GM21423 (cell line): ENCODE measurements at regions not wholly inside any gene's neighbourhood (a gene's known extent, or its start where the extent isn't known, plus 50 kb on each side); places are given as distances from the start of the nearest gene placed in this dataset.

Experiments
- ATAC-seq: cut with Tn5 transposase; IDR thresholded peaks from one replicate; pipeline ENCODE4 v1.9.1; 2021; ENCODE audit warnings: mild to moderate bottlenecking, moderate library complexity; ENCODE audit not compliant: unreplicated experiment

DNA sequence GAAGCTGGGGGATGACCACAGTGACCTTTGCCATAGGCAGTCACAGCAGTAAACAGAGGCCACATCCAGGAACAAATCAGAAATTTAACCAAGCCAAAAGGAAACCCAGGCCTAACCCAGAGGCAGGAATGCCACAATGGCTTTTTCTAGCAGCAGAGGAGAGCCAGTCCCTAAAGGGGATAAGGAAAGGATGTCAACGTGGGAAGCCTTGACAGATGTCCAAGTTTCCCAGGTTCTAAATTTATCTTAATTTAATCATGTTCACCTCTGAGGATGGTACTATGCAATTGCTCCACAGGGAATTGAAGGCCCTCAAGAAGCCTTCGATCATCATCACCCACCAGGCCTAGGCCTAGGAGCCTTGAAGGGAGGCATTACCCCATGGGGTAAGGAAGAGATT, 374.7 kb downstream of the TNS1 start:
- ATAC-seq, result no peak

DNA sequence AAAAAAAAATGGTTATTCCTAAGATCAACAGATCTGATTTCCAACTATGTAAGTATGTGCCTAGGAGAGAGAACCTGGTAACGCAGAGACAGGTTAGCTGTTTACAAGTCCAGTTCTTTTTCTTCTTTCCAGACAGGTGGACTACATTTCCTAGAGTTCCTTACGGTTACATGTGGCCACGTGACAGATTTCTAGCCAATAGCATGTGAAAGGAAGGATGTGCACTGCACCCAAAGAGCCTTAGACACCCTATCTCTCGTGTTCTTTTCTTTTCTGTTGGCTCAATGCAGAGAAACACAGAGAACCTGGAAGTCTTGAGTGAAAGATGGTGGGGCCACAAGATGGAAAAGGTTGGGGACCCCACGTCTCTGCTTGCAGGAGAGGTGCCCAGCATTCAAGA, 375.9 kb downstream of the TNS1 start:
- no peak for ATAC-seq

DNA sequence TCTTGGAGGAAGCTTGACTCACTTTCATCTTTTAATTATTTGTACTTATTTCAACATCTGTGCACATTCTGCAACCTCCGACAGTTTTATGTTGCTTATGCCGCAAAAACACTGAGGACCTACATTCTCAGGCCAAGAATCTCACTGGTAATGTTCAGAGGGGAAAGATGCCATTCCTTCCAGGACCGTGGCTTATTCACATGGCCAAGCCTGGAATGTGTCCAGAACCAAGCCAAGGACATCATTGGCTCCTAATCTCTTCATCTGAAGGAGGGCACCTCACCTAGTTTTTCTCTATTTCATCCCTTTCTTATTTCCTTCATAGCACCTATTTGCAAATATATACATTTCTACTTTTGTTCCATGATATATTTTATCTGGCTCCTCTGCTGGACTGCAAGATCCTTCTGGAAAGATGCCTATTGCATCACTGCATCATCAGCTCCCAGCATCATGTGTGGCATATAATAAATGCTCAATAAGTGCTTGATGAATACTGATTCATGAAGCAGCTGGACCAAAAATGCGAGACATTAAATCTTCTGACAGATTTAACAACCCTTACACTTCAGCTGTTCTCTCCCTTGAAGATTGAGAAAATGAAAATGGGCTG, 377.1 kb downstream of the TNS1 start:
- ATAC-seq, result no peak

DNA sequence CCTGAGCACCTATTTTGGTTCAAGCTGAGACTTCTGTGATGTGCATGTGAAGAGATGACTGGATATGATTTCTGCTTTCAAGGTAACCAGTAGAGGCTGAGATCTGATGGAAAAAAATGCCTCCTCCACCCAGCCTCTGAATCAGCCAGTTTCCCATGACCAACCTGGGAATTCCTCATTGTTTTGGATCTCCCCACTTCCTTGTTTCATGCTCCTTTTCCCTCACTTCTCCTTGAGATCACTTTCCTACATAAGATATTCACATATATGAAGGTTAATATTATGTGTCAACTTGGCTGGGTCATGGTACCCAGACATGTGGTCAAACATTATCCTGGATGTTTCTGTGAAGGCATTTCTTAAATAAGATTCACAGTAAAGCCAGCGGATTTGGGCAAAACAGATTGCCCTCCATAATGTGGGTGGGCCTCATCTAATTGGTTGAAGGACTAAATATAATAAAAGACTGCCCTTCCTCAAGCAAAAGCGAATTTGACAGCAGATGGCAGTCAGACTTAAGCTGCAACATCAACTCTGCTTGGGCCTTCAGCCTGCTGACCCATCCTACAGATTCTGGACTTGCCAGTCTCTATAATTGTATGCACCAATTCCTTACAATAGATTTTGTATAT, 379.4 kb downstream of the TNS1 start:
- ATAC-seq, result no peak

DNA sequence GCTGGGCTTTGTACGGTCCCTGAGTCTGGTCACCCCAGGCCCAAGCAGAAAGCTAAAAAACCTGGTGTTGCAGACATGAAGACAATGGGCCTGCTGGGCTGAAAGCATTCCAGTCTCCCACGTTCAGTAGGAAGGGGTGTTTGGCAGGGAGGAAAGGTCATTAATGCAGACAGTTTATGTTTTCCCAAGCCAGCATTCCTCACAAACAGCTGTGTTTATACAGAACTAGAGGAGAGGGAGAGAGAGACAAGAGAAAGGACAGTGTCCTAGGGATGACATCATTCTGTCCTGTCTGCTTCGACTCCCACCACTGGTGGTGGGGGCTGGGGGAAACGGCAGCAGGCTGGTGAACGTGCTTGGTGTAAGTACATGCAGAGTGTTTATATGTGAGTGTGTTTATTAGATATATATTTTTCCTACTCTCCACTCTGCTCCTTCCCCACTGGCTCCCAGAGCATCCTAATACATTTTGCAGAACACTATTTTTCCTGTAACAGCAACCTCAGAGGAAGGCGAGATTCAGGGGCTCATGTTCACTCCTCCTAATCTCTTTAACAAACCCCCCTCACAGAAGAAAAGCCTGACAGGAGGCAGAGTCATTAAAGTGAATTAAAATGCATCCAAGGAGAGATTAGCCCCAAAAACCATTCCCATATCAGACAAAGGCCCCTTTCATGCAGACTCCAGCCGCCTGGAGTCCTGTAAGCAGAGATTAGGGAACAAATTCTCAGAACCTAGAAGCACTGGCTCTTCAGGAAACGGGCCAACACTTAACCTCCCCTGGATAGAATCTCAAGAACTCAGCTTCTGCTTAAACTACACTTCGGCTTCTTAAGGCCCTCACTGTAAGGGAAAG, 380.4 kb downstream of the TNS1 start:
- ATAC-seq, result no peak

DNA sequence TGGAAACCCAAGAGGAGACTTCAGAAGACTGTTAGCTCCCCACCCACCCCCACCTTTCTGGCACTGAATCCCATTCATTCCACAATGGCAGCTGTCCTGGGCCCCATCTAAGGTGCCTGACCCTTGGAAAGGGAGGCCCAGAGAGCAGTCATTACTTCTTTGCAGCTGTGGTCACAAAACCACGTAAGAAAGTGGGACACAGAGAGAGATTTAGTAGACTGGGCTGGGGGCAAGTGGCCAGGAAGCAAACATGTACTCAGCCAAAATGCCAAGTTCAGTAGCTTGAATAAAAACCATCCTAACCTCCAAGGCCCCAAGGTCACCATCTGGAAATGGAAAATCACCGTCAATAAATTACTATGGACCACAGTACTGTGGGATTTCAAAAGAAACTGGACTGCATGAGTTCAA, 381.4 kb downstream of the TNS1 start:
- ATAC-seq, result no peak

DNA sequence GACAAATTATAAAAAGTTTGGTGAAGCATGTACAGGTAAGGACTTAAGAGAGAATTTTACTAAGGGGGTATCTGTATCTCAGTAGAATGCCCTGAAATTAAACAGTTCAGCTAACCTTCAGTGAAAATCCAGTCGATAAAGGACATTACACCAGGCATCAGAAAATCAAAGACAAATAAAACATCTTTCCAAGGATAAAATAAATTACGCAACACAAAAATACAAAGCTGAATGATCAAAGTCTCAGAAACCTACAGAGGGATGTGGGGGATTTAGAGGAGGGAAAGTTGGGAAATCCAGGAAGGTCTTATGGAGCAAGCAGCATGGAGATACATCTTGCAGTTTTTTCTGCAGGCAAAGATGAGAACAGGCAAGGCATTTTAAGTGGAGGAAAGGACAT, 384.1 kb downstream of the TNS1 start:
- no peak for ATAC-seq

DNA sequence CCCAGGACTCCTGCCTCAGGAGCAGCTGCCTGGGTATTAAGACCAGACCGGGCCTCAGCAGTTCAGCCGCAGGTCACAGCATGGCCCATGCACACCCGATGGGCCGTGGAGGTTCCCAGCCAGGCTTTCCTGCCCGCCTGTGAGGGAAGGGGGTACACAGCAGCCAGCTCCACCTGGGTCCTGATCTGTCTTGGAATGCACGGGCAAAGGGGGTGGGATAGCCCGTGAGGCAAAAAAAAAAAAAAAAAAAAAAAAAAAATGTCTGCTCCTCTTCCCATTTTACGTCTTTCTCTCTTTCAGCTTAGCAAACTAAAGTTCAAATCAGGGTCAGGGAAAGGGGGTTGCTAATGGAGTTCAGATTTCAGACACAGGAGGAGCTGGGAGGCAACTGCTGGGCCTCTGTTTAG, 385.2 kb downstream of the TNS1 start:
- no peak for ATAC-seq

DNA sequence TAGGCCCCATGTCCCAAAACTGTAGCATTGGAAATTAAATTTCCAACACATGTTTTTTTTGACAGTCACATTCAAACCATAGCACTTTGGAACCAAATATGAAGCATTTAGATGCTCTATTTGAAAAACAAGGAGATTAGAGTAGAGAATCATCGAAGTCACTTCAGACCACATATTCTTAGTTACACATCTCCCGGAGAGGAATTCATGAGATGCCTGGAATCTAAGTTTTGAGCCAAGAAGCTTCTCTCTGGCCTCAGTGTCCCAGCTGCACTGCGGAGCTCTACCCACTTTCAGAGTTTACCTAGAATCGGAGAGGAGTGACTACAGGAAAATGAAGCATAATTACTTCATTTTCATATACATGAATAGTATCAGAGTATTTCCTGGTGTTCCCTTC, 385.9 kb downstream of the TNS1 start:
- ATAC-seq, result no peak

DNA sequence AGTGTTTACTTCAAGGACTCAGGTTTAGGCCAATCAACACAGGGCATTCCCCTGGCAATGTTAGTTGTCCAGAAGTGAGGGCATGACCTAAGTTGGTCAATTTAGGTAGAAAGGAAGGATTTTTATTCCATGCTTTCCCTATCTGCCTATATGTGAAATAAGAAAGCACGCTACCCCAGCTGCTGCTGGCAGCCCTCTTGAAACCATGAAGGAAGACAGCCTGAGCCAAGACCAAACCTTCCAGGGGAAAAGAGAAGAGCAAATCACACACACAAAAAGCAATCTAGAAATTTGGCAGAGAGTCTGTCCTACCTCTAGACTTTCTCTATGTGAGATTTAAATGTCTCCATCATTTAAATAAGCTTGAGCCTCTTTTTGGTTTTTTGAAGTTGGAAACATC, 387.6 kb downstream of the TNS1 start:
- no peak for ATAC-seq

DNA sequence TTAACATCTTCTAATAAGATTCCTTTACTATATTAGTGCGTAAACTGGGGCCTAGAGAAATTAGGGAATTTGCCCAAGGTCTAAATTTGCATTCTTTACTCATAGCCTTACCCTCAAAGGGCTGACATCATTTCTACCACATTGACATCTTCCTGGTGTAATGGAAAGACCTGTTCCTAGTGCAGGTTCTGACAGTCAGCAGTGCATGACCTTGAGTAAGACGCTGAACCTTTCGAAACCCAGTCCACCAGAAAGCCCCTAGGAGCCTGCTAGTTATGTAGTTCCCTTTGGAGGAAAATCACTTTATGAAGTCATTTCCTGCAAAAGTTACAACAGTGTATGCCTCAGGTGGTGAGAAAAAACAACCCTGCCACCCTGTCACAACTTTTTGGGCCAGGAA, 388.3 kb downstream of the TNS1 start:
- ATAC-seq, result no peak

DNA sequence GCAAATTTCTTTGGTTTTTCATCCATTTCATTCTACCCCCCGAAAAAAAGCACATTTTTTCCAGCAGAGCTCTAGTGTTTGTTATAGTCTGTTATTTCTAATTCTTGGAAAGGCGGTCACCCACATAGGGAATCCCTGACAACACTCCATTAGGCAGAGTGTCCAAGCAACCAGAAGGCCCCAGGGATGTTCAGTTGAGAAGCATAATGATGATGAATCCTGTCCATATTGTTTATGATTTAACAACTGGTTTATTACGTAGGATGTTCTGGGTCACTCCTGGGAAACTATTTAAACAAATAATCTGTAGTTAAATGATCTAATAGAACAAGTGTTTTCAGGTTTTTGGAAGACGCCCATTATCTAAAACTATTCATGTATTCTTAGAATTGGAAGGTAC, 388.7 kb downstream of the TNS1 start:
- no peak for ATAC-seq

DNA sequence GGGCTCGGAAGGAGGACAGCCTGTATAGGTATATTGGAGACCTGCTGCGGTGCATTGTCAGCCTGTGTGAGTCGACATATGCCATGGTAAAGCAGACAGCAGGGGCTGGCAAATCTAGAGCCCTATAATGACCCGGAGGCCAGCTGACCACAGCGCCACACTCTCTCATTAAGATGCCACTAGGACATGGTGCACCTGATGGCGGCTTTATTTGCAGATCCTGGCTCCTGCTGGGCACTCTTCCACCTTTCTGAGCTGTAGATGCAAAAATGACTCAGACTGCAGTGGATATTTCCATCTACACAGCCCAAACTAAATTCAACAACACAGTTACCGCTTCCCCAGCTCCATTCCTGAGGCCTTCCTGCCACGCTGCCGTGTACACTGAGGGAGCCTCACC, 389.9 kb downstream of the TNS1 start:
- no peak for ATAC-seq

DNA sequence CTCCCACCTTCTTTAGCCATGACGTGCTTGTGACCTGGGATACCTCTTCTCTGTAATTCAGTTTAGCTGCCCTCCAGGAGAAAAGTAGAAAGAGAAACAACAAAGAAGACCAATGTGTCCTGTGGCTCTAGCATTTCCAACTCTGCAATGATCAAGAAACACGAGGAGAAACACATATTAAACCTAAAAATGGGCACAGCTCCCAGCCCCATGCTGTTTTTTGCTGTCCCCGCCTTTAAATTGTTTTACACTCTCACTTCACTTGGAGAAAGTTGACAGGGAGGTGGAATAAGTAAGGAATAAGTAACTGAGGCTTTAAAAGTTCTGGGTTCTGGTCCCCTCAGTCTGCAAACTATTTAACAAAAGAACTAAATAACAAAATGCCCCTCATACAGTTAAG, 390.6 kb downstream of the TNS1 start:
- no peak for ATAC-seq

DNA sequence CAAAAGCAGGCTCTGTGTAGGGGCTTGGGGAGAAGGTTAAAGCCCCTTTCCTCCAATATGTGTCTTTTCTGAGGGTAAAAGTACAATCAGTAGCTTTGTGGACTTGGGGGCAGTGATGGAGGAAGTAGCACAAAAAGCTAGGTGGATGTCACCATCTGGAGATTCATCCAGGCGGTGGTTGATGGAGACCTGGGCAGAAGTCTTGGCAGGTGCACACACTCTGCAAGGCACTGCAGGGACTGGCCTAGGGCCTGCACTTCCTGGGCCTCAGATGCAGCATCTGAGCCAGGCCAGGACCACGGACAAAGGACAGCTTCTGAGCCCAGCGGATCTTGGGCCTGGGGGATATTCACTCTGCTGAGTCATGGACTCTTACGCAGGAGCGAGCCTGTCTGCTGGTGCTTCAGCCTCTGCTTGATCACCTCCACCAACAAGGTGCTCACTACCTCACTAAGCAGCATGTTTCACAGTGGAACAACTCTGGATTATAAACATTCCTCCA, 391.1 kb downstream of the TNS1 start:
- no peak for ATAC-seq

DNA sequence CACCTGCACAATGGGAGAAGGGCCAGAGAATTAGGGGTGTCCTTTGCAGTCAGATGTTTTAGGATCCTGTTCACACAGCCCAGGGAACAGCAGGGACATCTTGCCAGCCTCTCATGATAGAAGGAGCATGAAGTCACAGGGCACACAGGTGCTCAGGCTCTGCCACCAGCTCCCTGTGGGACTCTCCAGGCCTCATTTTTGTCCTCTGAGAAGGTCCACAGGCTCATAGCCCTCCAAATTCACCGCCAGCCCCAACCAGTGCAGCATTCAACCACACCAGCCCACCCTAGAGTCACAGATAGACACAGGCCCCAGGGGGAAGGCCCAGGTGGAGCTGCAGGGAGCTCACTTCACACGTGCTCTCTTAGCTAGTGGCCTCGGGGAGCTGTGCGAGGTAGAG, 391.7 kb downstream of the TNS1 start:
- no peak for ATAC-seq

DNA sequence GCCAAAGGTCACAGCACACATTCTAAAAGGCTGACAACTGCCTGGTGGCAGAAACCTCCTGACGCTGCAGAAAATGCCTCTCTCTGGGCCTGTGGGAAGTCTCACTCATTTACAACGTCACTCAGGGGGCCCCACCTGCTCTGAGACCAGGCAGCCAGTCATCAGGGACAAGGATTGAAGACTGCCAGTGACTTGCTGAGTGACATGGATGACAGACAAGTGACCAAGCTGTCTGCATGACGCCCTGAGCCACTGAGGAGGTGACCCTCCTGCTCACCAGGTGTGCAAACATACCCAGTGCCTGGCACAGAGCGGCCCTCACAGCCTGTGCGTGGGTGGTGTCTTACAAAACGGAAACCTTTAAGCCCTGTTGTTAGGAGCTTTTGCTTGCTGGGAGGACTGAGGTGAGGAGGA, 392.4 kb downstream of the TNS1 start:
- ATAC-seq, result no peak

DNA sequence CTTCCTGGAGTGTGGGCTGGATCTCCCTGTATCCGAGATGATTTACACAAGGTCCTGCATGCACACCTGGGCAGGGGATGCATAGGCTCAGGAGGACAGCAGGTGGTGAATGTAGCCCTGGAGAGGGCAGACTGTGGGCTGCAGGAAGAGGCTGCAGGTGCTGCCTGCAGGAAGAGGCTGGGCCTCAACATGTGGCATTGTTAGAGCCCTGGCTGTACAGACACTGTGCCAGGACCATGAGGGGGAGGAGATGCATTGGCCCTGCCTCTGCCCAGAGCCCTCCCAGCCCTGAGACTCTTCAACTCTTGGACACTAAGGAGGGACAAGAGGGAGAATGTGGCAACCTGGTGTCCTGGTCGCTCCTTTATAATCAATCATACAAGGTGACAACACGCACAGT, 392.8 kb downstream of the TNS1 start:
- ATAC-seq, result no peak

DNA sequence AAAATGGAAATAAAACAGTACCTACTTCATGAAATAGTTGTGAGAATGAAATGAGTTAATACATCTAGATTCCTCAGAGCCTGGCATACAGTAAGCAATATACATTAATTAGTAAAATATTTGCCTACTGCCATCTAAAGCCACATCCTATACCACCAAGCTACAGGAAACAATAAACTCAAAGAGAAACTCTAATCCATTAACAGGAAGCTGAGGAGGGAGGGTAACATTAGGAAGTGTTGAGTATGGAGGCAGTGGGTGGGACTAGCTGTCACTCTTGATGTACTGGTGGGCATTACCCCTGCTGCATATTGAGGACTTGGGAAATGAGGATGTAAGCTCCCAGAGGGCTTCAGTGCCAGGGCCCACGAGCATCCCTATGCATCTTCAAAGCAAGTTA, 396.5 kb downstream of the TNS1 start:
- ATAC-seq, result no peak

DNA sequence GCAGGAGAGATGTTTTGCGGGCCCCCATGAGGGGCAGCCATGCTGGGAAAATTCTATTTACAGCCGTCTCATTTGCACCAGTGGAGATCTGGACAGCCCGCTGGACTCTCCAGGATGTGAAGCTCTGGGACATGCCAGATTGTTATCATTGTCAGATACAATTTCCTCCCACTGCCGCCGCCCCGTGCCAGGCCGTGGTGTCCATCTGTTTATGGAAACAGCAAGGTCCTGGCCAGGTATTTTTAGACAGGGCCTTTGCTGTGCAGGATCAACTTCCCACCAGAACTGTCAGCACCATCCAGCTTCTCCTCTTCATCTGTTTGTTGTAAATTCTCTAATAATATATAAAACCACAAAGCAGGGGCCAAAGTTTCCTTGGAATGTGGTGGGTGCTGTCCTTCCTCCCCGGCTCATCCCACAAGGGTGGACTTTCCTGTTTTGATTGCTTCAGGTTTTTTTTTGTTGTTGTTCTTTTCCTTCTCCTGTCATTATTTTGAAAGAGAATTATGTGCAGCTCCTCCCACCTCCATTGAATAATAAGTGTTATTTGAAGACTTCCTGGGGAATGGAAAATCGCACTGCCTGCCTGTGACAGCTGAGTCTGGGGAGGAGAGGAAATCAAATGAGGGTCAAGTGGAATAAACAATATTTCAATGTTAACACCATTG, 398.1 kb downstream of the TNS1 start:
- ATAC-seq, result no peak

DNA sequence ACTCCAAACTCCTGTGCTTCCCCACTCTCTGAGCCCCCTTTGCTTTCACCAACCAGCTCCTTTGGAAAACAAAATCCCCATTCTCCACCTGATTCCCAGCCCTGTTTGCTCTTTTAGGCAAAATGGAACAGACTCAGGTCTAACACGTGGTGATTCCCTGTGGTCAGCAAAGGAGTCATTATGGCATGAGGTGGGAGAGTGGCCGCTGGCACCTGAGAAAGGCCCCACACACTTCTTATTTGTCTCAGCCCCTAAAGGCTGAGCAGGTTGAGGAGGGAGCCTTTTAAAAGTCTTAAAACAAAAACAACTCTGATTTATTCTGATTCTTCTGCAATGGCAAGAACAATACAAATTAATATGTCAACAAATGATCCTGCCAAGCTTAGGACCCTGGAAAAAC, 401.2 kb downstream of the TNS1 start:
- no peak for ATAC-seq

DNA sequence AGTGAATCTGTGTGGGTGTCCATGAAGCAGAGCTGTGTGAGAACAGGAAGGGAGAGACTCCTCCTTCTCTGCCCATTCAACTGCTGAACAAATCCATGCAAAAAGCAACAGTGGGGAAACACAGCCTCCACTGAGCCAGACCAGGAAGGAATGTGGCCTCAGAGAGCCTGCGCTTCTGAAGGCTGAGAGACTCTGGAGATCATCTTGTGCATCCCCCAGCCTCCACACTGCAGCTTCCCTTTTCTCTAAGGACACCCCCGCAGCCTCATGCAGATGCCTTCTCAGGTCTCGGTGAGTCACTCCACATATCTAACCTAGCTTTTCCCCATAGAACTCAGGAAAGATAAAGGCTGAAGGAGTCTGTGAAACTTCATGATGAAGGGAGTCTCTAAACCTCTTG, 402.9 kb downstream of the TNS1 start:
- no peak for ATAC-seq
